K562 (cell line): ENCODE measurements at regions not wholly inside any gene's neighbourhood (a gene's known extent, or its start where the extent isn't known, plus 50 kb on each side); places are given as distances from the start of the nearest gene placed in this dataset.

Experiments
- ATAC-seq: fragments of 200-7000 bp; cut with Tn5 transposase; 3 replicates; pipeline ENCODE4 v1.9.1; 2020; ENCODE audit warnings: moderate library complexity
- BruUV-seq: library from RNA; stranded (reverse); fragments of 400-500 nt; replicated peaks from 2 replicates; lab custom pipeline; 2021; lab: Mats Ljungman, UMichigan
- CTCF ChIA-PET: fragments of 300-600 bp; formaldehyde crosslinking; extraction: SDS; loops from one replicate; lab custom pipeline; 2021; ENCODE audit warnings: low intra/inter-chr PET ratio; lab: Yijun Ruan, JAX
- POLR2A ChIA-PET: fragments of 300-600, 350-650 bp; sonication (Branson Sonifier 250); formaldehyde crosslinking; extraction: SDS; loops from one replicate; lab custom pipeline; 2021; ENCODE audit warnings: antibody characterized with exemption, inconsistent platforms; lab: Yijun Ruan, JAX
- DNase-seq, 4 experiments: peaks; one replicate each; pipeline versions ENCODE4 v3.0.0 to v3.0.0-alpha.2; 2011 to 2018; ENCODE audit warnings: low spot score in 3 of 4, mixed read lengths in 3 of 4; ENCODE audit errors: extremely low read depth in 1 of 4
- FAIRE-seq: peaks from 2 replicates; lab custom pipeline; 2011; peaks lifted over from hg19 to GRCh38; lab: Jason Lieb, UNC
- H2AFZ ChIP-seq: 2 replicates; pipeline ENCODE4 v1.6.0; 2011; ENCODE audit warnings: low read depth, low read length, control low read depth, inconsistent platforms
- H3K27ac ChIP-seq: fragments of 200-600 bp; 3 replicates; pipeline ENCODE4 v1.8.0; 2011; ENCODE audit warnings: low read depth, mild to moderate bottlenecking, control low read depth, inconsistent platforms, low read length, moderate library complexity, mixed read lengths; ENCODE audit errors: extremely low read depth
- H3K27me3 ChIP-seq, 2 experiments: fragments of 300-600 bp in 1 of 2; 2 replicates in 1 of 2; 3 replicates in 1 of 2; pipeline versions ENCODE4 v1.6.0 to v1.8.0; 2011; ENCODE audit warnings: inconsistent platforms in 2 of 2, low read length in 2 of 2, mild to moderate bottlenecking in 1 of 2, mixed read lengths in 1 of 2, moderate library complexity in 1 of 2; ENCODE audit not compliant: control insufficient read depth in 2 of 2, insufficient read depth in 2 of 2
- H3K36me3 ChIP-seq: fragments of 300-600 bp; 3 replicates; pipeline ENCODE4 v1.8.0; 2011; ENCODE audit warnings: mild to moderate bottlenecking, low read length, inconsistent platforms; ENCODE audit not compliant: control insufficient read depth, insufficient read depth
- H3K4me1 ChIP-seq, 2 experiments: fragments of 200-600 bp in 1 of 2; replicated peaks in 1 of 2; 2 replicates in 1 of 2; 3 replicates in 1 of 2; pipeline versions ENCODE4 v1.5.1 to v1.8.0; 2011; ENCODE audit warnings: inconsistent platforms in 2 of 2, low read length in 2 of 2, mild to moderate bottlenecking in 1 of 2, mixed read lengths in 1 of 2, moderate library complexity in 1 of 2; ENCODE audit not compliant: control insufficient read depth in 2 of 2, insufficient read depth in 2 of 2
- H3K4me2 ChIP-seq: 2 replicates; pipeline ENCODE4 v1.6.1; 2011; ENCODE audit warnings: low read length, control low read depth, inconsistent platforms, mixed read lengths; ENCODE audit not compliant: insufficient read depth
- H3K4me3 ChIP-seq: fragments of 200-600 bp; sonication (generic), shearing (Covaris generic); 2 replicates; pipeline ENCODE4 v1.5.1; 2016; ENCODE audit warnings: control low read depth, inconsistent platforms
- H3K79me2 ChIP-seq: fragments of 200-600 bp; 3 replicates; pipeline ENCODE4 v1.8.0; 2011; ENCODE audit warnings: low read length, inconsistent platforms; ENCODE audit not compliant: control insufficient read depth, insufficient read depth
- H3K9ac ChIP-seq, 2 experiments: 2 replicates each; pipeline versions ENCODE4 v1.6.0 to v1.6.1; 2011; ENCODE audit warnings: low read depth in 2 of 2, low read length in 2 of 2, control low read depth in 1 of 2, inconsistent platforms in 1 of 2, mild to moderate bottlenecking in 1 of 2, mixed read lengths in 1 of 2; ENCODE audit not compliant: insufficient read depth in 1 of 2
- H3K9me1 ChIP-seq: one replicate; pipeline ENCODE4 v1.6.0; 2011; ENCODE audit warnings: inconsistent platforms, mild to moderate bottlenecking, low read length, moderate library complexity; ENCODE audit not compliant: control insufficient read depth, insufficient read depth
- H3K9me3 ChIP-seq: replicated peaks from 2 replicates; pipeline ENCODE4 v1.5.1; 2011; ENCODE audit warnings: low read depth, low read length, inconsistent platforms; ENCODE audit not compliant: control insufficient read depth, insufficient read depth
- H4K20me1 ChIP-seq: replicated peaks from 2 replicates; pipeline ENCODE4 v1.6.1; 2011; ENCODE audit warnings: low read length, inconsistent platforms, mixed read lengths; ENCODE audit not compliant: control insufficient read depth, insufficient read depth
- CBFA2T3 ChIP-seq: fragments of 450-650 bp; IDR thresholded peaks from 2 replicates; pipeline ENCODE4 v1.6.1; 2017
- CCAR2 ChIP-seq: fragments of 200-400 bp; formaldehyde crosslinking; IDR thresholded peaks from 2 replicates; pipeline ENCODE4 v1.6.1; 2017; ENCODE audit warnings: mild to moderate bottlenecking, low read depth, low read length
- ID3 ChIP-seq, 2 experiments: fragments of 250-450 bp in 1 of 2; fragments of 450-650 bp in 1 of 2; sonication (Bioruptor Pico) in 1 of 2; IDR thresholded peaks; 2 replicates each; pipeline versions ENCODE4 v1.6.1 to v1.8.0; 2016 to 2021; ENCODE audit warnings: mild to moderate bottlenecking in 2 of 2, moderate library complexity in 2 of 2, missing compliant biosample characterization in 1 of 2, missing genetic modification characterization in 1 of 2
- NEUROD1 ChIP-seq: fragments of 150-350 bp; IDR thresholded peaks from 2 replicates; pipeline ENCODE4 v1.6.1; 2014; ENCODE audit warnings: borderline replicate concordance, low read length, low read depth; ENCODE audit not compliant: partially characterized antibody
- ZFP30 ChIP-seq: fragments of 250-450 bp; sonication (Bioruptor Pico); IDR thresholded peaks from 2 replicates; pipeline ENCODE4 v1.8.0; 2022; ENCODE audit warnings: moderate library complexity, mild to moderate bottlenecking, inconsistent platforms, borderline replicate concordance
- WGBS: fragments of 100-300 bp; shearing (Covaris generic); methylation state at CpG from one replicate; pipeline ENCODE4 v1.1.6; 2016; ENCODE audit warnings: low coverage, mixed read lengths; ENCODE audit not compliant: insufficient coverage; ENCODE audit errors: missing lambda C conversion rate; 5-methylcytosine and 5-hydroxymethylcytosine counted together
- in situ Hi-C: fragments of 300-500 bp; cut with MboI; formaldehyde crosslinking; loops from 4 replicates; pipeline ENCODE4 v1.15.0; 2018; ENCODE audit warnings: inconsistent platforms, mixed read lengths
- intact Hi-C: fragments of 100-400 bp; cut with micrococcal nuclease; formaldehyde crosslinking; loops from 2 replicates; pipeline ENCODE4 v1.14.2; 2022

GRCh38 chr1:56034222-56034621 is 545.1 kb downstream of the PLPP3 start (continued):
- TF ChIP-seq CBFA2T3 (no peak), CCAR2 (no peak), ID3 (CRISPR knock-in tag; IDR thresholded peaks at IDR 0.05) (no peak), ID3 (tag; IDR thresholded peaks at IDR 0.05) (no peak), ZFP30 (CRISPR knock-in tag) (no peak)
- TF ChIP-seq, all 486 proteins: peak for 0

- H4K20me1 ChIP-seq = no peaks in the 10 kb centered on the region
- no peak for DNase-seq
- H3K4me1 ChIP-seq = no peaks in the 10 kb centered on the region
- no peaks in the 10 kb centered on the region for H3K9me1 ChIP-seq
- H3K27me3 ChIP-seq = no peaks in the 10 kb centered on the region
- H3K9ac ChIP-seq = no peak overlapping the region
- FAIRE-seq = no peak
- no peak for ATAC-seq
- H3K79me2 ChIP-seq = no peaks in the 10 kb centered on the region
- CTCF ChIA-PET = no interaction called here
- POLR2A ChIA-PET = no interaction called here
- BruUV-seq = no TSS peak
- H3K27ac ChIP-seq = no peak overlapping the region
- in situ Hi-C loops (no loop called here), intact Hi-C loops (no loop called here)
- H3K36me3 ChIP-seq = no peaks in the 10 kb centered on the region
- 0% methylated on average over 3 of the region's 3 CpGs for WGBS
- H3K4me2 ChIP-seq = no peak overlapping the region
- no peak overlapping the region for H2AFZ ChIP-seq
- TF ChIP-seq NEUROD1 = no peak
- H3K4me3 ChIP-seq = no peak overlapping the region
- H3K9me3 ChIP-seq = no peaks in the 10 kb centered on the region
Measured at GRCh38 chr1:56033321-56034037, 545.9 kb downstream of the PLPP3 start.
